ENCODE measurements at regions not wholly inside any gene's neighbourhood (a gene's known extent, or its start where the extent isn't known, plus 50 kb on each side); places are given as distances from the start of the nearest gene placed in this dataset.

DNA sequence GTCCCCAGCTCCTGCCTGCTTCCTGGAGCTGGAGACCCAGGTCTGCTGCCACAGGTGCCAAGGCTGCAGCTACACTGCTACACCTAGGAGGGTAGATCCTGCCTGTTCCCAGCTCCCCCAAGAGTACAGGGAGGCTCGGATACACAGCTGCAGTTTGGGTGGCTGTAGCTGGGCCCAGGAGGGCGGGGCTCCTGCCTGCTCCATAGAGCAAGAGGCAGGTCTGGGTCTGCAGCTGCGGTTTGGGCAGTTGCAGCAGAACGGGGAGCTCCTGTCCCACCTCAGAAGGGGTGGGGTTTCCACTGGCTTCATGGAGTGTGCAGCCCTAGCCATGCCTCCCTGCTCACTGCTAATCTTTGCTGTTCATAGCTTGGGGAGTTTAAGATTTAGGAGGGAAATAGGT is 199.0 kb downstream of the NUFIP1 start:
- TF ChIP-seq, protein P1, sequence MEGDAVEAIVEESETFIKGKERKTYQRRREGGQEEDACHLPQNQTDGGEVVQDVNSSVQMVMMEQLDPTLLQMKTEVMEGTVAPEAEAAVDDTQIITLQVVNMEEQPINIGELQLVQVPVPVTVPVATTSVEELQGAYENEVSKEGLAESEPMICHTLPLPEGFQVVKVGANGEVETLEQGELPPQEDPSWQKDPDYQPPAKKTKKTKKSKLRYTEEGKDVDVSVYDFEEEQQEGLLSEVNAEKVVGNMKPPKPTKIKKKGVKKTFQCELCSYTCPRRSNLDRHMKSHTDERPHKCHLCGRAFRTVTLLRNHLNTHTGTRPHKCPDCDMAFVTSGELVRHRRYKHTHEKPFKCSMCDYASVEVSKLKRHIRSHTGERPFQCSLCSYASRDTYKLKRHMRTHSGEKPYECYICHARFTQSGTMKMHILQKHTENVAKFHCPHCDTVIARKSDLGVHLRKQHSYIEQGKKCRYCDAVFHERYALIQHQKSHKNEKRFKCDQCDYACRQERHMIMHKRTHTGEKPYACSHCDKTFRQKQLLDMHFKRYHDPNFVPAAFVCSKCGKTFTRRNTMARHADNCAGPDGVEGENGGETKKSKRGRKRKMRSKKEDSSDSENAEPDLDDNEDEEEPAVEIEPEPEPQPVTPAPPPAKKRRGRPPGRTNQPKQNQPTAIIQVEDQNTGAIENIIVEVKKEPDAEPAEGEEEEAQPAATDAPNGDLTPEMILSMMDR (IDR thresholded peaks at IDR 0.05 in 8 of 11, conservative IDR thresholded peaks at IDR 0.05 in 3 of 11): no peak
- TF ChIP-seq POLR2A (IDR thresholded peaks at IDR 0.05): no peak

Data from spleen (tissue), 7 donors.